CD4-positive, CD25-positive, alpha-beta regulatory T cell (primary cell): ENCODE measurements at regions not wholly inside any gene's neighbourhood (a gene's known extent, or its start where the extent isn't known, plus 50 kb on each side); places are given as distances from the start of the nearest gene placed in this dataset.

Experiments
- ATAC-seq, 2 donors: fragments of 150-1000 bp; cut with Tn5 transposase; one replicate each; pipeline ENCODE4 v1.10.0; 2021; ENCODE audit warnings: low read depth in 2 of 2, moderate number of reproducible peaks in 2 of 2, moderate library complexity in 1 of 2
- DNase-seq, 3 donors: peaks; one replicate each; pipeline versions ENCODE4 v3.0.0 to v3.0.0-alpha.2; 2012 to 2022; ENCODE audit warnings: mixed read lengths in 1 of 3
- H3K27ac ChIP-seq: one replicate; pipeline ENCODE4 v1.7.0; 2013; ENCODE audit warnings: mild to moderate bottlenecking, low read length; ENCODE audit not compliant: insufficient read depth, poor library complexity, severe bottlenecking
- H3K27me3 ChIP-seq: one replicate; pipeline ENCODE4 v1.7.0; 2013; ENCODE audit warnings: low read length; ENCODE audit not compliant: control insufficient read depth, insufficient read depth
- H3K36me3 ChIP-seq: one replicate; pipeline ENCODE4 v1.7.0; 2013; ENCODE audit warnings: mild to moderate bottlenecking, low read length, moderate library complexity; ENCODE audit not compliant: control insufficient read depth, insufficient read depth
- H3K4me1 ChIP-seq: 2 replicates; pipeline ENCODE4 v1.7.0; 2013; ENCODE audit warnings: mild to moderate bottlenecking, low read length; ENCODE audit not compliant: insufficient read depth, control insufficient read depth, poor library complexity, severe bottlenecking
- H3K4me3 ChIP-seq: one replicate; pipeline ENCODE4 v1.7.0; 2013; ENCODE audit warnings: low read depth, mild to moderate bottlenecking, low read length, moderate library complexity
- H3K9me3 ChIP-seq, 2 experiments: 1 replicate in 1 of 2; 2 replicates in 1 of 2; pipeline ENCODE4 v1.7.0; 2013; ENCODE audit warnings: low read length in 2 of 2, mild to moderate bottlenecking in 1 of 2, moderate library complexity in 1 of 2; ENCODE audit not compliant: control insufficient read depth in 2 of 2
- H3K27ac Mint-ChIP-seq, 3 donors: one replicate each; pipeline ENCODE4 v1.8.0; 2020 to 2022; ENCODE audit warnings: mild to moderate bottlenecking in 3 of 3, mixed read lengths in 3 of 3, moderate library complexity in 2 of 3
- H3K27me3 Mint-ChIP-seq: one replicate; pipeline ENCODE4 v1.8.0; 2022; ENCODE audit warnings: mild to moderate bottlenecking, mixed read lengths
- H3K36me3 Mint-ChIP-seq: one replicate; pipeline ENCODE4 v1.8.0; 2020; ENCODE audit warnings: mixed read lengths
- H3K4me1 Mint-ChIP-seq, 4 donors: one replicate each; pipeline ENCODE4 v1.8.0; 2020 to 2022; ENCODE audit warnings: mixed read lengths in 4 of 4, mild to moderate bottlenecking in 1 of 4
- H3K4me3 Mint-ChIP-seq, 4 donors: one replicate each; pipeline ENCODE4 v1.8.0; 2020 to 2022; ENCODE audit warnings: mild to moderate bottlenecking in 4 of 4, mixed read lengths in 4 of 4, moderate library complexity in 3 of 4
- H3K9me3 Mint-ChIP-seq, 7 donors: one replicate each; pipeline ENCODE4 v1.8.0; 2020 to 2022; ENCODE audit warnings: mixed read lengths in 7 of 7, mild to moderate bottlenecking in 3 of 7, moderate library complexity in 2 of 7

GRCh38 chr4:164508097-164508496 is 245.8 kb upstream of the SMIM31 start:
- H3K27ac Mint-ChIP-seq, result no peak overlapping the region

GRCh38 chr4:164508771-164509170 is 245.2 kb upstream of the SMIM31 start:
- H3K27me3 Mint-ChIP-seq, result no peaks in the 10 kb centered on the region
- no peaks in the 10 kb centered on the region for H3K4me1 ChIP-seq
- H3K36me3 ChIP-seq, result no peaks in the 10 kb centered on the region
- H3K9me3 ChIP-seq, result no peaks in the 10 kb centered on the region
- H3K9me3 Mint-ChIP-seq, result peaks cover 0 to 3% (median 0%) of the 10 kb centered on the region in 7 donors
- H3K36me3 Mint-ChIP-seq, result no peaks in the 10 kb centered on the region
- no peaks in the 10 kb centered on the region for H3K4me1 Mint-ChIP-seq
- no peak for DNase-seq
- no peak overlapping the region for H3K4me3 Mint-ChIP-seq
- H3K27ac ChIP-seq, result no peak overlapping the region
- no peak overlapping the region for H3K27ac Mint-ChIP-seq
- H3K4me3 ChIP-seq, result no peak overlapping the region
- no peaks in the 10 kb centered on the region for H3K27me3 ChIP-seq
- ATAC-seq, result no peak

More at GRCh38 chr4:164508097-164508496, 245.8 kb upstream of the SMIM31 start:
- H3K27ac ChIP-seq, result no peak overlapping the region
- no peaks in the 10 kb centered on the region for H3K27me3 ChIP-seq
- H3K27me3 Mint-ChIP-seq, result no peaks in the 10 kb centered on the region
- peaks cover 0 to 1% (median 0%) of the 10 kb centered on the region in 7 donors for H3K9me3 Mint-ChIP-seq
- H3K4me3 Mint-ChIP-seq, result no peak overlapping the region
- no peaks in the 10 kb centered on the region for H3K36me3 ChIP-seq
- no peak overlapping the region for H3K4me3 ChIP-seq
- DNase-seq, result no peak
- no peaks in the 10 kb centered on the region for H3K36me3 Mint-ChIP-seq
- no peaks in the 10 kb centered on the region for H3K4me1 ChIP-seq
- H3K9me3 ChIP-seq, result no peaks in the 10 kb centered on the region
- ATAC-seq, result no peak
- no peaks in the 10 kb centered on the region for H3K4me1 Mint-ChIP-seq

- H3K9me3 Mint-ChIP-seq, result peaks cover 0 to 3% (median 0%) of the 10 kb centered on the region in 7 donors
- Histone ChIP-seq H3K36me3 (no peaks in the 10 kb centered on the region), H3K4me3 (no peak overlapping the region), H3K27ac (no peak overlapping the region), H3K4me1 (no peaks in the 10 kb centered on the region), H3K27me3 (no peaks in the 10 kb centered on the region), H3K9me3 (no peaks in the 10 kb centered on the region)
- no peaks in the 10 kb centered on the region for H3K36me3 Mint-ChIP-seq
- H3K27ac Mint-ChIP-seq, result no peak overlapping the region
- DNase-seq (no peak), ATAC-seq (no peak)
- H3K4me1 Mint-ChIP-seq, result no peaks in the 10 kb centered on the region
- H3K27me3 Mint-ChIP-seq, result no peaks in the 10 kb centered on the region
- H3K4me3 Mint-ChIP-seq, result no peak overlapping the region
These were observed 244.0 kb upstream of the SMIM31 start for GRCh38 chr4:164509951-164510350.

- H3K4me1 Mint-ChIP-seq, result no peaks in the 10 kb centered on the region
- H3K36me3 Mint-ChIP-seq, result no peaks in the 10 kb centered on the region
- Histone ChIP-seq H3K36me3 (no peaks in the 10 kb centered on the region), H3K4me3 (no peak overlapping the region), H3K27me3 (no peaks in the 10 kb centered on the region), H3K27ac (no peak overlapping the region), H3K4me1 (no peaks in the 10 kb centered on the region), H3K9me3 (no peaks in the 10 kb centered on the region)
- no peaks in the 10 kb centered on the region for H3K27me3 Mint-ChIP-seq
- DNase-seq (no peak), ATAC-seq (no peak)
- peaks cover 0 to 6% (median 0%) of the 10 kb centered on the region in 7 donors for H3K9me3 Mint-ChIP-seq
- no peak overlapping the region for H3K27ac Mint-ChIP-seq
- no peak overlapping the region for H3K4me3 Mint-ChIP-seq
These were observed 241.8 kb upstream of the SMIM31 start for GRCh38 chr4:164512124-164512523.

GRCh38 chr4:164514765-164515164 is 239.2 kb upstream of the SMIM31 start:
- H3K9me3 ChIP-seq, result no peaks in the 10 kb centered on the region
- Mint-ChIP-seq H3K4me3 (no peak overlapping the region), H3K27ac (no peak overlapping the region), H3K9me3 (peaks cover 0 to 8% (median 0%) of the 10 kb centered on the region in 7 donors), H3K36me3 (no peaks in the 10 kb centered on the region), H3K27me3 (no peaks in the 10 kb centered on the region), H3K4me1 (no peaks in the 10 kb centered on the region)
- ATAC-seq (no peak), DNase-seq (no peak)
- no peak overlapping the region for H3K4me3 ChIP-seq
- no peaks in the 10 kb centered on the region for H3K4me1 ChIP-seq
- H3K27ac ChIP-seq, result no peak overlapping the region
- no peaks in the 10 kb centered on the region for H3K36me3 ChIP-seq
- no peaks in the 10 kb centered on the region for H3K27me3 ChIP-seq

- DNase-seq, result no peak
- Mint-ChIP-seq H3K27me3 (no peaks in the 10 kb centered on the region), H3K4me3 (no peak overlapping the region), H3K4me1 (no peaks in the 10 kb centered on the region), H3K9me3 (peaks cover 0 to 3% (median 0%) of the 10 kb centered on the region in 7 donors), H3K36me3 (no peaks in the 10 kb centered on the region), H3K27ac (no peak overlapping the region)
- Histone ChIP-seq H3K36me3 (no peaks in the 10 kb centered on the region), H3K27ac (no peak overlapping the region), H3K4me1 (no peaks in the 10 kb centered on the region), H3K4me3 (no peak overlapping the region), H3K9me3 (no peaks in the 10 kb centered on the region), H3K27me3 (no peaks in the 10 kb centered on the region)
- ATAC-seq, result no peak
These were observed 229.1 kb upstream of the SMIM31 start for GRCh38 chr4:164524789-164525188.

GRCh38 chr4:164526933-164527583 is 226.9 kb upstream of the SMIM31 start:
- Histone ChIP-seq H3K4me3 (no peak overlapping the region), H3K4me1 (no peaks in the 10 kb centered on the region), H3K9me3 (no peaks in the 10 kb centered on the region), H3K27me3 (no peaks in the 10 kb centered on the region), H3K27ac (no peak overlapping the region), H3K36me3 (no peaks in the 10 kb centered on the region)
- peaks cover 0 to 5% (median 1%) of the 10 kb centered on the region in 7 donors for H3K9me3 Mint-ChIP-seq
- DNase-seq (no peak), ATAC-seq (no peak)
- H3K36me3 Mint-ChIP-seq, result no peaks in the 10 kb centered on the region
- H3K4me3 Mint-ChIP-seq, result no peak overlapping the region
- no peaks in the 10 kb centered on the region for H3K4me1 Mint-ChIP-seq
- no peak overlapping the region for H3K27ac Mint-ChIP-seq
- no peaks in the 10 kb centered on the region for H3K27me3 Mint-ChIP-seq

- H3K27ac Mint-ChIP-seq, result no peak overlapping the region
- ATAC-seq (no peak), DNase-seq (no peak)
- H3K36me3 Mint-ChIP-seq, result no peaks in the 10 kb centered on the region
- no peaks in the 10 kb centered on the region for H3K4me1 Mint-ChIP-seq
- no peaks in the 10 kb centered on the region for H3K9me3 ChIP-seq
- no peak overlapping the region for H3K4me3 ChIP-seq
- peaks cover 0 to 9% (median 1%) of the 10 kb centered on the region in 7 donors for H3K9me3 Mint-ChIP-seq
- H3K4me3 Mint-ChIP-seq, result no peak overlapping the region
- no peaks in the 10 kb centered on the region for H3K27me3 ChIP-seq
- no peak overlapping the region for H3K27ac ChIP-seq
- no peaks in the 10 kb centered on the region for H3K27me3 Mint-ChIP-seq
- no peaks in the 10 kb centered on the region for H3K36me3 ChIP-seq
- no peaks in the 10 kb centered on the region for H3K4me1 ChIP-seq
These were observed 224.9 kb upstream of the SMIM31 start for GRCh38 chr4:164529058-164529457.
